ENCODE measurements at regions not wholly inside any gene's neighbourhood (a gene's known extent, or its start where the extent isn't known, plus 50 kb on each side); places are given as distances from the start of the nearest gene placed in this dataset.

DNA sequence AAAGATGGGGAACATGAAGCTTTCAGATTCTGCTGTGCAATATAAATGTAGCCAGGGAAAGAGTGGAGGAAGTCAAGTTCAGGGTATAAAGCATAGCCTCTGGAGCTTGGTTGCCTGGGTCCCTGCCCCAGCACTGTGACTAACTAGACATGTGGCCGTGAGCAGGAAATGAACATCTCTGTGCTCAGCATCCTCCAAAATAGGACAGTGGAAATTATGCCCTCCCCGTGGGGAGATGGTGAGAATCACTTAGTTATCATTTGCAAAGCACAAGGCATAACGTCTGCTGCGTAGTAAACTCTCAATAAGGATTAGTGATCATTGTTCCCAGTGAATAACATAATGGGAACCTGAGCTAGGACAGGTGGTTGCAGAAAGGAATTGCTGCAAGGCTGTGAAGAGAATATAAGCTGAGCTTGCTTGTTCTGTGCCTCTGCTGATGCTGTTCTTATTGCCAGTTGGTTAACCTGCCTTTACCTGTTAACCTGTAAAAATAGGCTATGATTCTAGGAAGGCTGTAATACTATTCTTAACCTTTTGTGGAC is 441.0 kb downstream of the COG6 start:
- TF ChIP-seq CTCF (IDR thresholded peaks at IDR 0.05; ENCODE audit: low read depth, low read length): no peak
- no peak for TF ChIP-seq POLR2A (IDR thresholded peaks at IDR 0.05; ENCODE audit: extremely low read depth, insufficient read length)
- no peak for TF ChIP-seq MAX (IDR thresholded peaks at IDR 0.05; ENCODE audit: low read depth, low read length)
- TF ChIP-seq MYC (IDR thresholded peaks at IDR 0.05; ENCODE audit: low read depth, low read length): no peak
- DNase-seq (ENCODE audit: low read depth): no peak
- H3K4me3 ChIP-seq (ENCODE audit: low read depth, low read length): no peak overlapping the region

DNA sequence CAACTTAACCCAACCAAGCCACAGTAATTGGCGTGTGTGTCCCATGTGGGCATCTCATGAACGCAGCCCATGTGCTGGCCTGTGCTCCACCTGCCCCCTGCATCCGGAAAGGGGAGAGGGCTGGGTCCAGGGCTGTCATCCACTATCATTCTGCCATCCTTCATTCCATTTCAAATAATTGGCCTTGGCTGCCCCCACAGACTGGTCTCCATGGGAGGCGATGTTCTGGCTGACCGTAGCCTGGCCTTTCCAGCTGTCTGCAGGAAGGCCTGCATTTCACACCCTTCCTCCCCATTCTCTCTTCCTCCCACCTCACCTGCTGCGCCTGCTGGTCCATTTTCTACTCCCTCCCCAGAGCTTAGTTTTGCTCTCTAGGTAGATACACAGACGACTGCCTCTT is 442.8 kb downstream of the COG6 start:
- no peak for TF ChIP-seq MAX (IDR thresholded peaks at IDR 0.05; ENCODE audit: low read depth, low read length)
- TF ChIP-seq CTCF (IDR thresholded peaks at IDR 0.05; ENCODE audit: low read depth, low read length): no peak
- no peak for TF ChIP-seq MYC (IDR thresholded peaks at IDR 0.05; ENCODE audit: low read depth, low read length)
- no peak for TF ChIP-seq POLR2A (IDR thresholded peaks at IDR 0.05; ENCODE audit: extremely low read depth, insufficient read length)
- DNase-seq (ENCODE audit: low read depth): no peak
- H3K4me3 ChIP-seq (ENCODE audit: low read depth, low read length): no peak overlapping the region

GRCh38 chr13:40101708-40102359 is 446.4 kb downstream of the COG6 start:
- TF ChIP-seq POLR2A (IDR thresholded peaks at IDR 0.05; ENCODE audit: extremely low read depth, insufficient read length) (no peak), CTCF (IDR thresholded peaks at IDR 0.05; ENCODE audit: low read depth, low read length) (no peak), MYC (IDR thresholded peaks at IDR 0.05; ENCODE audit: low read depth, low read length) (no peak), MAX (IDR thresholded peaks at IDR 0.05; ENCODE audit: low read depth, low read length) (no peak)
- H3K4me3 ChIP-seq (ENCODE audit: low read depth, low read length): no peak overlapping the region
- DNase-seq (ENCODE audit: low read depth): peak; percentile 34

- TF ChIP-seq CTCF (IDR thresholded peaks at IDR 0.05; ENCODE audit: low read depth, low read length) (no peak), MAX (IDR thresholded peaks at IDR 0.05; ENCODE audit: low read depth, low read length) (no peak), POLR2A (IDR thresholded peaks at IDR 0.05; ENCODE audit: extremely low read depth, insufficient read length) (no peak), MYC (IDR thresholded peaks at IDR 0.05; ENCODE audit: low read depth, low read length) (no peak)
- no peak overlapping the region for H3K4me3 ChIP-seq (ENCODE audit: low read depth, low read length)
- no peak for DNase-seq (ENCODE audit: low read depth)
These were observed 446.9 kb downstream of the COG6 start for GRCh38 chr13:40102360-40102727.

GRCh38 chr13:40102854-40103253 is 447.4 kb downstream of the COG6 start:
- no peak overlapping the region for H3K4me3 ChIP-seq (ENCODE audit: low read depth, low read length)
- TF ChIP-seq MAX (IDR thresholded peaks at IDR 0.05; ENCODE audit: low read depth, low read length) (no peak), CTCF (IDR thresholded peaks at IDR 0.05; ENCODE audit: low read depth, low read length) (no peak), MYC (IDR thresholded peaks at IDR 0.05; ENCODE audit: low read depth, low read length) (no peak), POLR2A (IDR thresholded peaks at IDR 0.05; ENCODE audit: extremely low read depth, insufficient read length) (no peak)
- DNase-seq (ENCODE audit: low read depth): peak; percentile 37

Measured in NB4 (cell line).